ENCODE measurements at regions not wholly inside any gene's neighbourhood (a gene's known extent, or its start where the extent isn't known, plus 50 kb on each side); places are given as distances from the start of the nearest gene placed in this dataset.

- TF ChIP-seq CTCF (IDR thresholded peaks at IDR 0.05) (no peak), POLR2A (IDR thresholded peaks at IDR 0.05) (no peak)
These were observed 399.3 kb downstream of the AJAP1 start for GRCh38 chr1:5053744-5054143.

Data from prostate gland (tissue), 2 donors.